HepG2 (cell line): ENCODE measurements at regions not wholly inside any gene's neighbourhood (a gene's known extent, or its start where the extent isn't known, plus 50 kb on each side); places are given as distances from the start of the nearest gene placed in this dataset.

Experiments used
- ELF3 ChIP-seq: IDR thresholded peaks from 2 replicates; pipeline ENCODE4 v1.6.1; 2016; ENCODE audit warnings: missing genetic modification reagents, missing compliant biosample characterization
- HCFC1 ChIP-seq: fragments of 150-350 bp; IDR thresholded peaks from 2 replicates; pipeline ENCODE4 v1.6.1; 2014; ENCODE audit warnings: low read depth, low read length
- HIVEP1 ChIP-seq: sonication (generic); formaldehyde crosslinking; IDR thresholded peaks from 2 replicates; pipeline ENCODE4 v1.4.0; 2020; ENCODE audit warnings: mild to moderate bottlenecking, missing genetic modification reagents
- HNRNPL ChIP-seq: fragments of 200-400 bp; formaldehyde crosslinking; IDR thresholded peaks from 2 replicates; pipeline ENCODE4 v1.6.1; 2017; ENCODE audit warnings: mild to moderate bottlenecking, low read depth, low read length
- JARID2 ChIP-seq: sonication (generic); formaldehyde crosslinking; IDR thresholded peaks from 2 replicates; pipeline ENCODE4 v1.8.1; 2023; ENCODE audit warnings: missing genetic modification reagents, inconsistent platforms; ENCODE audit not compliant: insufficient replicate concordance
- KDM6A ChIP-seq: IDR thresholded peaks from 2 replicates; pipeline ENCODE4 v1.6.1; 2016; ENCODE audit warnings: low read depth
- KMT2A ChIP-seq: sonication (generic); formaldehyde crosslinking; IDR thresholded peaks from 2 replicates; pipeline ENCODE4 v1.4.0; 2020; ENCODE audit warnings: missing genetic modification reagents
- MAX ChIP-seq: IDR thresholded peaks from 2 replicates; pipeline ENCODE4 v1.6.1; 2012; ENCODE audit warnings: inconsistent platforms
- MXI1 ChIP-seq: IDR thresholded peaks from 3 replicates; pipeline ENCODE4 v1.6.1; 2012; ENCODE audit warnings: low read depth, low read length, inconsistent platforms, borderline replicate concordance
- MYC ChIP-seq: sonication (generic); formaldehyde crosslinking; IDR thresholded peaks from 2 replicates; pipeline ENCODE4 v1.9.0; 2021; ENCODE audit warnings: missing genetic modification reagents, borderline replicate concordance
- NBN ChIP-seq: fragments of 450-650 bp; conservative IDR thresholded peaks from 2 replicates; pipeline ENCODE4 v1.6.1; 2017
- PHF8 ChIP-seq: sonication (generic); formaldehyde crosslinking; IDR thresholded peaks from 2 replicates; pipeline ENCODE4 v1.5.0; 2020; ENCODE audit warnings: missing genetic modification reagents
- PREB ChIP-seq: sonication (generic); formaldehyde crosslinking; IDR thresholded peaks from 2 replicates; pipeline ENCODE4 v1.4.0; 2020; ENCODE audit warnings: missing genetic modification reagents
- PTBP1 ChIP-seq: fragments of 200-400 bp; formaldehyde crosslinking; IDR thresholded peaks from 2 replicates; pipeline ENCODE4 v1.6.1; 2018; ENCODE audit warnings: low read length, low read depth; ENCODE audit not compliant: poor library complexity, severe bottlenecking
- RBAK ChIP-seq: sonication (generic); formaldehyde crosslinking; IDR thresholded peaks from 2 replicates; pipeline ENCODE4 v1.5.1; 2020; ENCODE audit warnings: mild to moderate bottlenecking, missing genetic modification reagents
- RXRB ChIP-seq: IDR thresholded peaks from 2 replicates; pipeline ENCODE4 v1.6.1; 2016; ENCODE audit warnings: borderline replicate concordance, missing genetic modification reagents, missing compliant biosample characterization
- STAG1 ChIP-seq: sonication (generic); formaldehyde crosslinking; IDR thresholded peaks from 2 replicates; pipeline ENCODE4 v1.4.0; 2020; ENCODE audit warnings: missing genetic modification reagents
- TEF ChIP-seq: sonication (generic); formaldehyde crosslinking; IDR thresholded peaks from 2 replicates; pipeline ENCODE4 v1.5.0; 2020; ENCODE audit warnings: missing genetic modification reagents
- ZHX1 ChIP-seq: sonication (generic); formaldehyde crosslinking; IDR thresholded peaks from 2 replicates; pipeline ENCODE4 v1.8.1; 2022; ENCODE audit warnings: low read depth, mild to moderate bottlenecking, missing genetic modification reagents
- ZMYM4 ChIP-seq: sonication (generic); formaldehyde crosslinking; IDR thresholded peaks from 2 replicates; pipeline ENCODE4 v1.8.1; 2023; ENCODE audit warnings: mild to moderate bottlenecking, missing genetic modification reagents
- ZNF225 ChIP-seq: sonication (generic); formaldehyde crosslinking; IDR thresholded peaks from 2 replicates; pipeline ENCODE4 v1.4.0; 2020; ENCODE audit warnings: mild to moderate bottlenecking, missing genetic modification reagents
- ZNF317 ChIP-seq: sonication (generic); formaldehyde crosslinking; IDR thresholded peaks from 2 replicates; pipeline ENCODE4 v1.5.0; 2020; ENCODE audit warnings: mild to moderate bottlenecking, missing genetic modification reagents
- ZNF33A ChIP-seq: sonication (generic); formaldehyde crosslinking; IDR thresholded peaks from 2 replicates; pipeline ENCODE4 v1.5.1; 2020; ENCODE audit warnings: missing genetic modification reagents, mild to moderate bottlenecking, moderate library complexity, borderline replicate concordance
- ZNF839 ChIP-seq: sonication (generic); formaldehyde crosslinking; IDR thresholded peaks from 2 replicates; pipeline ENCODE4 v1.4.0; 2020; ENCODE audit warnings: missing genetic modification reagents, mild to moderate bottlenecking, borderline replicate concordance
- TF ChIP-seq, protein P1 (sequence below): sonication (generic); formaldehyde crosslinking; IDR thresholded peaks from 2 replicates; pipeline ENCODE4 v1.4.0; 2020; ENCODE audit warnings: mild to moderate bottlenecking, missing genetic modification reagents

DNA sequence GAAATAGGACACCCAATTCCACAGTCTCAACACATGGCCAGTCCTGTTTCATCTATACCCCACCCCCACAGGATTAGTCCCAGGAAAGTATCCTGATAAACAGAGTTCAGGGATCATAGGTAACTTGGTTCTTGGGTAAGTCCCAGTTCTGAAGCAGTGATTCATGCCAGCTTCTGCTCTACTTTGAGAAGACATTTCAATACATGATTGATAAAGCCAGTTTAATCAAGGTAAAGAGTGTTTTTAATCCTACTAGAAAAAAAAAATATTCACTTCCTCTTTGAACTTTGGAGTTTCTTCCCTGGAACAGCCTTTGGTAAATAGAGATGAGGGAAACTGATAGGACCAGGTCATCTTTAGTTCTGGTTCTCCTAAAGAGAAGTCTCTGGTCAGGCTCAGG is 142.4 kb downstream of the TLR5 start (continued):
- TF ChIP-seq PTBP1: no peak
- TF ChIP-seq NBN: no peak
- no peak for TF ChIP-seq ZNF225 (CRISPR knock-in tag)
- TF ChIP-seq ZHX1: no peak
- 0 out of 2 replicates have a peak, but pooled peaks have one; percentile 46 for TF ChIP-seq ELF3
- TF ChIP-seq RBAK: no peak
- peak; percentile 47; the same call in 1 of the 2 replicates for TF ChIP-seq MAX
- TF ChIP-seq HNRNPL: no peak
- no peak for TF ChIP-seq ZNF33A
- no peak for TF ChIP-seq JARID2 (CRISPR knock-in tag)
- no peak for TF ChIP-seq MXI1
- TF ChIP-seq ZMYM4 (CRISPR knock-in tag): peak; percentile 48; the same call in 1 of the 2 replicates
- TF ChIP-seq PREB (CRISPR knock-in tag): no peak
- TF ChIP-seq KDM6A: no peak
- no peak for TF ChIP-seq STAG1 (CRISPR knock-in tag)
- TF ChIP-seq, protein P1, sequence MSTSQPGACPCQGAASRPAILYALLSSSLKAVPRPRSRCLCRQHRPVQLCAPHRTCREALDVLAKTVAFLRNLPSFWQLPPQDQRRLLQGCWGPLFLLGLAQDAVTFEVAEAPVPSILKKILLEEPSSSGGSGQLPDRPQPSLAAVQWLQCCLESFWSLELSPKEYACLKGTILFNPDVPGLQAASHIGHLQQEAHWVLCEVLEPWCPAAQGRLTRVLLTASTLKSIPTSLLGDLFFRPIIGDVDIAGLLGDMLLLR (CRISPR knock-in tag): no peak
- no peak for TF ChIP-seq KMT2A (CRISPR knock-in tag)
- no peak for TF ChIP-seq TEF
- TF ChIP-seq MYC: no peak
- TF ChIP-seq ZNF839 (CRISPR knock-in tag): no peak
- TF ChIP-seq HIVEP1: no peak
- no peak for TF ChIP-seq PHF8 (CRISPR knock-in tag)
- no peak for TF ChIP-seq HCFC1
- TF ChIP-seq RXRB (CRISPR knock-in tag): peak; percentile 19; the same call in 1 of the 2 replicates
- TF ChIP-seq ZNF317 (CRISPR knock-in tag): no peak
